RWPE2 (cell line): ENCODE measurements at regions not wholly inside any gene's neighbourhood (a gene's known extent, or its start where the extent isn't known, plus 50 kb on each side); places are given as distances from the start of the nearest gene placed in this dataset.

ENCODE experiments used
- ATAC-seq: fragments of 200-7000 bp; cut with Tn5 transposase; 3 replicates; pipeline ENCODE4 v1.9.1; 2021; ENCODE audit warnings: low read depth
- DNase-seq: peaks from one replicate; pipeline ENCODE4 v3.0.0-alpha.2; 2020; ENCODE audit warnings: low spot score
- H3K27ac ChIP-seq: fragments of 450-650 bp; 2 replicates; pipeline ENCODE4 v1.5.1; 2017; ENCODE audit warnings: mild to moderate bottlenecking; ENCODE audit not compliant: poor library complexity, severe bottlenecking
- H3K27me3 ChIP-seq: fragments of 250-450 bp; sonication (Bioruptor Pico); 2 replicates; pipeline ENCODE4 v1.5.1; 2021; ENCODE audit warnings: mild to moderate bottlenecking, moderate library complexity; ENCODE audit not compliant: insufficient read depth, poor library complexity, severe bottlenecking
- H3K36me3 ChIP-seq: fragments of 250-450 bp; sonication (Bioruptor Pico); 2 replicates; pipeline ENCODE4 v1.5.1; 2020; ENCODE audit warnings: low read depth, mild to moderate bottlenecking, moderate library complexity
- H3K4me1 ChIP-seq: fragments of 250-450 bp; sonication (Bioruptor Pico); 2 replicates; pipeline ENCODE4 v1.5.1; 2021; ENCODE audit warnings: mild to moderate bottlenecking, moderate library complexity; ENCODE audit not compliant: insufficient read depth, poor library complexity, severe bottlenecking
- H3K4me3 ChIP-seq: fragments of 250-450 bp; sonication (Bioruptor Pico); 2 replicates; pipeline ENCODE4 v1.5.1; 2021; ENCODE audit warnings: mild to moderate bottlenecking, moderate library complexity; ENCODE audit not compliant: severe bottlenecking
- H3K9me3 ChIP-seq: fragments of 250-450 bp; sonication (Bioruptor Pico); 2 replicates; pipeline ENCODE4 v1.5.1; 2021; ENCODE audit warnings: mild to moderate bottlenecking, moderate library complexity; ENCODE audit not compliant: severe bottlenecking
- TF ChIP-seq, protein P1 (sequence below): fragments of 450-650 bp; IDR thresholded peaks from one replicate; pipeline ENCODE4 v1.5.1; 2017; ENCODE audit warnings: mild to moderate bottlenecking, moderate library complexity; ENCODE audit not compliant: poor library complexity, severe bottlenecking

DNA sequence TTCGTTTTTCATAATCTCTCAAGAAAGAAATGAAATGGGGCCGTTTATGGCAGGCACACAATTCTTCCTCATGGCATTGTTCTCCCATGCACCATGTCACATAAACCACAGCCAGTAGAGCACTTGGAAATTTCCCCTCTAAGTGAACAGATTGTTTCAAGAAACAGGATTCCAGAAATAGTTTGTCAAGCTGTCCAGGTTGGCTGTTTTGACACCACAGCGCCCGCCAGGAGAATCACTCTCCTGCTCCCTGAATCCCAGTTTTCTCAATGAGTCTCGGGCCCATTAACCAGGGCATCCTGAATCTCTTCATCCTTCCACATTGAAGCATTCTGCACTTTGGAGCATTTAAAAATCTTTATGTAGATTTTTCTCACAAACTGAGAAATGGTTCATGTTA lies 172.2 kb upstream of the NEBL start:
- H3K27ac ChIP-seq = no peak overlapping the region
- H3K36me3 ChIP-seq = no peaks in the 10 kb centered on the region
- no peaks in the 10 kb centered on the region for H3K27me3 ChIP-seq
- DNase-seq (no peak), ATAC-seq (no peak)
- TF ChIP-seq, protein P1, sequence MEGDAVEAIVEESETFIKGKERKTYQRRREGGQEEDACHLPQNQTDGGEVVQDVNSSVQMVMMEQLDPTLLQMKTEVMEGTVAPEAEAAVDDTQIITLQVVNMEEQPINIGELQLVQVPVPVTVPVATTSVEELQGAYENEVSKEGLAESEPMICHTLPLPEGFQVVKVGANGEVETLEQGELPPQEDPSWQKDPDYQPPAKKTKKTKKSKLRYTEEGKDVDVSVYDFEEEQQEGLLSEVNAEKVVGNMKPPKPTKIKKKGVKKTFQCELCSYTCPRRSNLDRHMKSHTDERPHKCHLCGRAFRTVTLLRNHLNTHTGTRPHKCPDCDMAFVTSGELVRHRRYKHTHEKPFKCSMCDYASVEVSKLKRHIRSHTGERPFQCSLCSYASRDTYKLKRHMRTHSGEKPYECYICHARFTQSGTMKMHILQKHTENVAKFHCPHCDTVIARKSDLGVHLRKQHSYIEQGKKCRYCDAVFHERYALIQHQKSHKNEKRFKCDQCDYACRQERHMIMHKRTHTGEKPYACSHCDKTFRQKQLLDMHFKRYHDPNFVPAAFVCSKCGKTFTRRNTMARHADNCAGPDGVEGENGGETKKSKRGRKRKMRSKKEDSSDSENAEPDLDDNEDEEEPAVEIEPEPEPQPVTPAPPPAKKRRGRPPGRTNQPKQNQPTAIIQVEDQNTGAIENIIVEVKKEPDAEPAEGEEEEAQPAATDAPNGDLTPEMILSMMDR = no peak
- no peak overlapping the region for H3K4me3 ChIP-seq
- H3K9me3 ChIP-seq = no peaks in the 10 kb centered on the region
- no peaks in the 10 kb centered on the region for H3K4me1 ChIP-seq

- DNase-seq (no peak), ATAC-seq (no peak)
- Histone ChIP-seq H3K4me1 (no peaks in the 10 kb centered on the region), H3K4me3 (no peak overlapping the region), H3K27me3 (no peaks in the 10 kb centered on the region), H3K9me3 (no peaks in the 10 kb centered on the region), H3K36me3 (no peaks in the 10 kb centered on the region), H3K27ac (no peak overlapping the region)
- TF ChIP-seq, protein P1 = no peak
Measured at GRCh38 chr10:21068026-21068656, 171.0 kb upstream of the NEBL start.

- DNase-seq (no peak), ATAC-seq (no peak)
- no peaks in the 10 kb centered on the region for H3K36me3 ChIP-seq
- H3K4me3 ChIP-seq = no peak overlapping the region
- H3K27me3 ChIP-seq = no peaks in the 10 kb centered on the region
- no peaks in the 10 kb centered on the region for H3K9me3 ChIP-seq
- H3K27ac ChIP-seq = no peak overlapping the region
- TF ChIP-seq, protein P1 = no peak
- no peaks in the 10 kb centered on the region for H3K4me1 ChIP-seq
Measured at GRCh38 chr10:21065621-21066248, 168.6 kb upstream of the NEBL start.

DNA sequence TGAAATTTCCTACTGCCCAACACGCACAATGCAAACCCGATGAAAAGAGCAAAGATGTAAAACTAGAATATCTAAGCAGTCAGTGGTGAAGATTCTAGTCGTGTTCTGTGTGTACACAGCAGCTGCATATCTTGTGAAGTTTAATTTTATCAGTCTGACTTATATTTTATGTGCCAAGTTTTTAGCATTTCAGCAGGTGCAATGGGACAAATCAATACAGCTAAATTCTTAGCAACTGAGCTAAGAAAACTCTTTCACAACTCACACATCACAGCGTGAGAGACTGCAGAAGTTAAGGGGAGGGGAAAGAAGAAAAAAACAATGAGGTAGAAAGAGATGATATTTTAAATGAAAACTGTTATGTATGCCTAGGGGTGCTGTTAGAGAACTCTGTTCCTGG lies 164.9 kb upstream of the NEBL start:
- TF ChIP-seq, protein P1 = no peak
- DNase-seq (no peak), ATAC-seq (no peak)
- H3K4me3 ChIP-seq = no peak overlapping the region
- no peaks in the 10 kb centered on the region for H3K4me1 ChIP-seq
- no peaks in the 10 kb centered on the region for H3K36me3 ChIP-seq
- no peaks in the 10 kb centered on the region for H3K27me3 ChIP-seq
- H3K27ac ChIP-seq = no peak overlapping the region
- peaks cover 3% of the 10 kb centered on the region for H3K9me3 ChIP-seq

DNA sequence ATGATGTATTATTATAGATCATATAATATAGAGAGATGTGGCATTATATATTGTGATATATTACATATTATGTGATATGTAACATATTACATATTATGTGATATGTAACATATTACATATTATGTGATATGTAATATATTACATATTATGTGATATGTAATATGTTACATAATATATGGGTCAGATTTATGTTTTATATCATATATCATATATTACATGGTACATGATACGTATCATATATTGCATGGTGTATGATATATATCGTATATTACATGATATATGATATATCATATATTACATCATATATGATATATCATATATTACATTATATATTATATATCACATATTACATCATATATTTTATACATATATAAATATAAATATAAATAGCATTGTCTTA lies 164.1 kb upstream of the NEBL start:
- H3K36me3 ChIP-seq = no peaks in the 10 kb centered on the region
- TF ChIP-seq, protein P1 = no peak
- ATAC-seq = no peak

More for the DNA sequence above, 164.1 kb upstream of the NEBL start:
- Histone ChIP-seq H3K4me3 (no peak overlapping the region), H3K9me3 (peaks cover 3% of the 10 kb centered on the region), H3K27ac (no peak overlapping the region), H3K4me1 (no peaks in the 10 kb centered on the region), H3K27me3 (no peaks in the 10 kb centered on the region)
- DNase-seq = no peak
